Mesothelial cell of epicardium (in vitro differentiated cells): ENCODE measurements at regions not wholly inside any gene's neighbourhood (a gene's known extent, or its start where the extent isn't known, plus 50 kb on each side); places are given as distances from the start of the nearest gene placed in this dataset.

Experiments used
- DNase-seq, 2 experiments: peaks; one replicate each; pipeline ENCODE4 v3.0.0; 2021; ENCODE audit warnings: low spot score in 2 of 2; ENCODE audit not compliant: unreplicated experiment in 2 of 2
- H3K27ac Mint-ChIP-seq: 2 replicates; pipeline ENCODE4 v1.8.0; 2021; ENCODE audit warnings: mixed read lengths
- H3K27me3 Mint-ChIP-seq: 2 replicates; pipeline ENCODE4 v1.8.0; 2021; ENCODE audit warnings: low read depth, mixed read lengths
- H3K36me3 Mint-ChIP-seq: 2 replicates; pipeline ENCODE4 v1.8.0; 2021; ENCODE audit warnings: mixed read lengths
- H3K4me1 Mint-ChIP-seq: 2 replicates; pipeline ENCODE4 v1.8.0; 2021; ENCODE audit warnings: mixed read lengths
- H3K4me3 Mint-ChIP-seq: 2 replicates; pipeline ENCODE4 v1.8.0; 2021; ENCODE audit warnings: mild to moderate bottlenecking, moderate library complexity, mixed read lengths
- H3K9me3 Mint-ChIP-seq: 2 replicates; pipeline ENCODE4 v1.8.0; 2021; ENCODE audit warnings: mixed read lengths
- CTCF ChIP-seq: fragments of 200-600 bp; sonication (generic); IDR thresholded peaks from one replicate; pipeline ENCODE4 v1.5.0; 2021; ENCODE audit warnings: antibody characterized with exemption; ENCODE audit not compliant: unreplicated experiment

GRCh38 chr4:31272331-31273061, 552.3 kb downstream of the PCDH7 start:
- Mint-ChIP-seq H3K36me3 (no peaks in the 10 kb centered on the region), H3K27ac (no peak overlapping the region), H3K4me3 (no peak overlapping the region), H3K4me1 (peaks cover 4% of the 10 kb centered on the region), H3K9me3 (peaks cover 3% of the 10 kb centered on the region), H3K27me3 (no peaks in the 10 kb centered on the region)
- no peak for DNase-seq
- no peak for TF ChIP-seq CTCF

GRCh38 chr4:31275906-31276305, 555.7 kb downstream of the PCDH7 start:
- no peaks in the 10 kb centered on the region for H3K36me3 Mint-ChIP-seq
- H3K4me3 Mint-ChIP-seq = no peak overlapping the region
- no peaks in the 10 kb centered on the region for H3K27me3 Mint-ChIP-seq
- no peaks in the 10 kb centered on the region for H3K9me3 Mint-ChIP-seq
- H3K27ac Mint-ChIP-seq = no peak overlapping the region
- DNase-seq = no peak
- peaks cover 3% of the 10 kb centered on the region for H3K4me1 Mint-ChIP-seq
- no peak for TF ChIP-seq CTCF

- Mint-ChIP-seq H3K27me3 (no peaks in the 10 kb centered on the region), H3K4me3 (no peak overlapping the region), H3K27ac (no peak overlapping the region), H3K36me3 (peaks cover 6% of the 10 kb centered on the region), H3K9me3 (peaks cover 26% of the 10 kb centered on the region), H3K4me1 (no peaks in the 10 kb centered on the region)
- no peak for TF ChIP-seq CTCF
- DNase-seq = no peak
Measured at GRCh38 chr4:31283679-31284078, 563.5 kb downstream of the PCDH7 start.

- TF ChIP-seq CTCF = no peak
- Mint-ChIP-seq H3K27ac (no peak overlapping the region), H3K9me3 (peaks cover 30% of the 10 kb centered on the region), H3K4me1 (no peaks in the 10 kb centered on the region), H3K36me3 (peaks cover 2% of the 10 kb centered on the region), H3K27me3 (no peaks in the 10 kb centered on the region), H3K4me3 (no peak overlapping the region)
- no peak for DNase-seq
Measured at GRCh38 chr4:31290836-31291235, 570.7 kb downstream of the PCDH7 start.

- Mint-ChIP-seq H3K4me1 (no peaks in the 10 kb centered on the region), H3K27me3 (no peaks in the 10 kb centered on the region), H3K4me3 (no peak overlapping the region), H3K9me3 (peaks cover 26% of the 10 kb centered on the region), H3K36me3 (peaks cover 2% of the 10 kb centered on the region), H3K27ac (no peak overlapping the region)
- no peak for DNase-seq
- TF ChIP-seq CTCF = no peak
Measured at GRCh38 chr4:31291238-31291637, 571.1 kb downstream of the PCDH7 start.
